HepG2 (cell line): ENCODE measurements at regions not wholly inside any gene's neighbourhood (a gene's known extent, or its start where the extent isn't known, plus 50 kb on each side); places are given as distances from the start of the nearest gene placed in this dataset.

ENCODE experiments used
- FOXP1 ChIP-seq, 2 experiments: fragments of 450-650 bp in 1 of 2; IDR thresholded peaks; 2 replicates each; pipeline ENCODE4 v1.6.1; 2017 to 2018; ENCODE audit warnings: antibody characterized with exemption in 1 of 2
- HMG20B ChIP-seq: conservative IDR thresholded peaks from 2 replicates; pipeline ENCODE4 v1.6.1; 2016; ENCODE audit warnings: missing genetic modification reagents, missing compliant biosample characterization
- HNRNPLL ChIP-seq: fragments of 200-400 bp; formaldehyde crosslinking; IDR thresholded peaks from 2 replicates; pipeline ENCODE4 v1.6.1; 2017; ENCODE audit warnings: mild to moderate bottlenecking, low read depth, low read length; ENCODE audit not compliant: poor library complexity, severe bottlenecking
- NFYB ChIP-seq: sonication (generic); formaldehyde crosslinking; IDR thresholded peaks from 2 replicates; pipeline ENCODE4 v1.4.0; 2020; ENCODE audit warnings: missing genetic modification reagents
- POLR2AphosphoS2 ChIP-seq: IDR thresholded peaks from 2 replicates; pipeline ENCODE4 v1.6.1; 2011; ENCODE audit warnings: low read depth, low read length, improper control_type of control experiment
- SAFB2 ChIP-seq: sonication (generic); formaldehyde crosslinking; IDR thresholded peaks from 2 replicates; pipeline ENCODE4 v1.5.1; 2020; ENCODE audit warnings: missing genetic modification reagents, low read depth, mild to moderate bottlenecking, borderline replicate concordance
- SIX1 ChIP-seq: sonication (generic); formaldehyde crosslinking; IDR thresholded peaks from 2 replicates; pipeline ENCODE4 v1.4.0; 2020; ENCODE audit warnings: missing genetic modification reagents, borderline replicate concordance
- TOPORS ChIP-seq: sonication (generic); formaldehyde crosslinking; IDR thresholded peaks from 2 replicates; pipeline ENCODE4 v1.8.0; 2023; ENCODE audit warnings: mild to moderate bottlenecking, missing genetic modification reagents
- ZBTB21 ChIP-seq: sonication (generic); formaldehyde crosslinking; IDR thresholded peaks from 2 replicates; pipeline ENCODE4 v1.4.0; 2020; ENCODE audit warnings: missing genetic modification reagents
- ZNF17 ChIP-seq: sonication (generic); formaldehyde crosslinking; IDR thresholded peaks from 2 replicates; pipeline ENCODE4 v1.5.0; 2020; ENCODE audit warnings: mild to moderate bottlenecking, missing genetic modification reagents
- ZNF335 ChIP-seq: sonication (generic); formaldehyde crosslinking; IDR thresholded peaks from 2 replicates; pipeline ENCODE4 v1.4.0; 2020; ENCODE audit warnings: missing genetic modification reagents
- ZNF33A ChIP-seq: sonication (generic); formaldehyde crosslinking; IDR thresholded peaks from 2 replicates; pipeline ENCODE4 v1.5.1; 2020; ENCODE audit warnings: missing genetic modification reagents, mild to moderate bottlenecking, moderate library complexity, borderline replicate concordance
- ZNF589 ChIP-seq: sonication (generic); formaldehyde crosslinking; conservative IDR thresholded peaks from 2 replicates; pipeline ENCODE4 v1.8.0; 2022; ENCODE audit warnings: mild to moderate bottlenecking, moderate library complexity, missing genetic modification reagents
- ZNF644 ChIP-seq: IDR thresholded peaks from 2 replicates; pipeline ENCODE4 v1.6.1; 2016; ENCODE audit warnings: low read depth
- ZSCAN21 ChIP-seq: sonication (generic); formaldehyde crosslinking; IDR thresholded peaks from 2 replicates; pipeline ENCODE4 v1.8.0; 2022; ENCODE audit warnings: mild to moderate bottlenecking, missing genetic modification reagents, moderate library complexity, borderline replicate concordance
- TF ChIP-seq, protein P1 (sequence below): sonication (generic); formaldehyde crosslinking; IDR thresholded peaks from 2 replicates; pipeline ENCODE4 v1.9.0; 2021; ENCODE audit warnings: mild to moderate bottlenecking, missing genetic modification reagents
- TF ChIP-seq, protein P2 (sequence below): sonication (generic); formaldehyde crosslinking; IDR thresholded peaks from 2 replicates; pipeline ENCODE4 v1.4.0; 2020; ENCODE audit warnings: low read depth, mild to moderate bottlenecking, missing genetic modification reagents

DNA sequence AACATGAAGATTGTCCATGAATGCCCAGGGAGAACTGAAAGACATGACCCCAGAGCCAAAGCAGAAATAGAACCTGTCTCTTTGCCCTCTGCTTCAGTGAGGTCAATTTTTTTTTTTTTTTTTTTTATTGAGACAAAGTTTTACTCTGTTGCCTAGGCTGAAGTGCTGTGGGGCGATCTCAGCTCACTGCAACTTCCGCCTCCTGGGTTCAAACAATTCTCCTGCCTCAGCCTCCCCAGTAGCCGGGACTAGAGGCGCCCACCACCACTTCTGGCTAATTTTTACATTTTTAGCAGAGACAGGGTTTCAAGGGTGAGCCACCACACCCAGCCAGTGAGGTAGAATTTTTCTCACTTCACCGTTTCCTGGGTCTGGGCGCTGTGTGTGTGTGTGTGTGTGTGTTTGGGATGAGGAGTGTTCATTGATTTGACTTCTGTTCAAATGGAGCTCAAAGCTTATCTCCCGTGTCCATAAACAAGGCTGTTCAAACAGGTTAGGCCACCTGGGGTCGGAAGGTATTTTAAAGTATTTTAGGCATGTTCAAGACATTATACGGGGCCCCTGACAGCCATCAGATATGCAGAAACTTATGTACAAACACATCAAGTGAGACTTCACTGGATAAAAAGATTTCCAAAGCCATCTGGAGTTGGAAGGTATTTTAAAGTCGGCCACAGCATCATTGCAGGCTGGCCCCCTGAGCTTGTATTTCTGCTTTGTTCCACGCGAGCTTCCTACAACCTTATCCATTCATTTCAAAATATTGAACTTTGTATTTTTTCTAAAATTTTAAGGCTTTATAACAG lies 93.8 kb downstream of the MAP3K8 start (continued):
- TF ChIP-seq, protein P1, sequence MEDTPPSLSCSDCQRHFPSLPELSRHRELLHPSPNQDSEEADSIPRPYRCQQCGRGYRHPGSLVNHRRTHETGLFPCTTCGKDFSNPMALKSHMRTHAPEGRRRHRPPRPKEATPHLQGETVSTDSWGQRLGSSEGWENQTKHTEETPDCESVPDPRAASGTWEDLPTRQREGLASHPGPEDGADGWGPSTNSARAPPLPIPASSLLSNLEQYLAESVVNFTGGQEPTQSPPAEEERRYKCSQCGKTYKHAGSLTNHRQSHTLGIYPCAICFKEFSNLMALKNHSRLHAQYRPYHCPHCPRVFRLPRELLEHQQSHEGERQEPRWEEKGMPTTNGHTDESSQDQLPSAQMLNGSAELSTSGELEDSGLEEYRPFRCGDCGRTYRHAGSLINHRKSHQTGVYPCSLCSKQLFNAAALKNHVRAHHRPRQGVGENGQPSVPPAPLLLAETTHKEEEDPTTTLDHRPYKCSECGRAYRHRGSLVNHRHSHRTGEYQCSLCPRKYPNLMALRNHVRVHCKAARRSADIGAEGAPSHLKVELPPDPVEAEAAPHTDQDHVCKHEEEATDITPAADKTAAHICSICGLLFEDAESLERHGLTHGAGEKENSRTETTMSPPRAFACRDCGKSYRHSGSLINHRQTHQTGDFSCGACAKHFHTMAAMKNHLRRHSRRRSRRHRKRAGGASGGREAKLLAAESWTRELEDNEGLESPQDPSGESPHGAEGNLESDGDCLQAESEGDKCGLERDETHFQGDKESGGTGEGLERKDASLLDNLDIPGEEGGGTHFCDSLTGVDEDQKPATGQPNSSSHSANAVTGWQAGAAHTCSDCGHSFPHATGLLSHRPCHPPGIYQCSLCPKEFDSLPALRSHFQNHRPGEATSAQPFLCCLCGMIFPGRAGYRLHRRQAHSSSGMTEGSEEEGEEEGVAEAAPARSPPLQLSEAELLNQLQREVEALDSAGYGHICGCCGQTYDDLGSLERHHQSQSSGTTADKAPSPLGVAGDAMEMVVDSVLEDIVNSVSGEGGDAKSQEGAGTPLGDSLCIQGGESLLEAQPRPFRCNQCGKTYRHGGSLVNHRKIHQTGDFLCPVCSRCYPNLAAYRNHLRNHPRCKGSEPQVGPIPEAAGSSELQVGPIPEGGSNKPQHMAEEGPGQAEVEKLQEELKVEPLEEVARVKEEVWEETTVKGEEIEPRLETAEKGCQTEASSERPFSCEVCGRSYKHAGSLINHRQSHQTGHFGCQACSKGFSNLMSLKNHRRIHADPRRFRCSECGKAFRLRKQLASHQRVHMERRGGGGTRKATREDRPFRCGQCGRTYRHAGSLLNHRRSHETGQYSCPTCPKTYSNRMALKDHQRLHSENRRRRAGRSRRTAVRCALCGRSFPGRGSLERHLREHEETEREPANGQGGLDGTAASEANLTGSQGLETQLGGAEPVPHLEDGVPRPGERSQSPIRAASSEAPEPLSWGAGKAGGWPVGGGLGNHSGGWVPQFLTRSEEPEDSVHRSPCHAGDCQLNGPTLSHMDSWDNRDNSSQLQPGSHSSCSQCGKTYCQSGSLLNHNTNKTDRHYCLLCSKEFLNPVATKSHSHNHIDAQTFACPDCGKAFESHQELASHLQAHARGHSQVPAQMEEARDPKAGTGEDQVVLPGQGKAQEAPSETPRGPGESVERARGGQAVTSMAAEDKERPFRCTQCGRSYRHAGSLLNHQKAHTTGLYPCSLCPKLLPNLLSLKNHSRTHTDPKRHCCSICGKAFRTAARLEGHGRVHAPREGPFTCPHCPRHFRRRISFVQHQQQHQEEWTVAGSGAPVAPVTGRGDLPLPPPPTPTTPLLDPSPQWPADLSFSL (CRISPR knock-in tag), result peak; percentile 68; the same call in 1 of the 2 replicates
- no peak for TF ChIP-seq ZNF589
- TF ChIP-seq ZSCAN21 (CRISPR knock-in tag), result no peak
- no peak for TF ChIP-seq SAFB2 (CRISPR knock-in tag)
- no peak for TF ChIP-seq ZBTB21 (CRISPR knock-in tag)
- TF ChIP-seq FOXP1 (IDR thresholded peaks at IDR 0.05), result no peak
- peak; percentile 83 for TF ChIP-seq FOXP1 (CRISPR knock-in tag; IDR thresholded peaks at IDR 0.05)
- TF ChIP-seq NFYB (CRISPR knock-in tag), result no peak
- TF ChIP-seq HNRNPLL, result no peak
- TF ChIP-seq ZNF33A (CRISPR knock-in tag), result no peak
- TF ChIP-seq TOPORS (CRISPR knock-in tag), result no peak
- TF ChIP-seq SIX1 (CRISPR knock-in tag), result peak; percentile 23; the same call in 1 of the 2 replicates
- TF ChIP-seq HMG20B (CRISPR knock-in tag), result no peak
- TF ChIP-seq, protein P2, sequence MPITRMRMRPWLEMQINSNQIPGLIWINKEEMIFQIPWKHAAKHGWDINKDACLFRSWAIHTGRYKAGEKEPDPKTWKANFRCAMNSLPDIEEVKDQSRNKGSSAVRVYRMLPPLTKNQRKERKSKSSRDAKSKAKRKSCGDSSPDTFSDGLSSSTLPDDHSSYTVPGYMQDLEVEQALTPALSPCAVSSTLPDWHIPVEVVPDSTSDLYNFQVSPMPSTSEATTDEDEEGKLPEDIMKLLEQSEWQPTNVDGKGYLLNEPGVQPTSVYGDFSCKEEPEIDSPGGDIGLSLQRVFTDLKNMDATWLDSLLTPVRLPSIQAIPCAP, result no peak
- TF ChIP-seq POLR2AphosphoS2, result no peak
- no peak for TF ChIP-seq ZNF335
- no peak for TF ChIP-seq ZNF17 (CRISPR knock-in tag)
- TF ChIP-seq ZNF644 (CRISPR knock-in tag), result 0 out of 2 replicates have a peak, but pooled peaks have one; percentile 25
